Esophagus muscularis mucosa (tissue), 4 donors: ENCODE measurements at regions not wholly inside any gene's neighbourhood (a gene's known extent, or its start where the extent isn't known, plus 50 kb on each side); places are given as distances from the start of the nearest gene placed in this dataset.

Source experiments
- CTCF ChIP-seq, 3 experiments: fragments of 200-600 bp in 2 of 3; fragments of 450-650 bp in 1 of 3; sonication (generic) in 2 of 3; IDR thresholded peaks; one replicate each; pipeline ENCODE4 v1.5.1; 2017 to 2019; ENCODE audit warnings: antibody characterized with exemption in 3 of 3, mild to moderate bottlenecking in 2 of 3, moderate library complexity in 1 of 3
- EP300 ChIP-seq: sonication (generic); formaldehyde crosslinking; IDR thresholded peaks from one replicate; pipeline ENCODE4 v1.6.1; 2017; ENCODE audit warnings: antibody characterized with exemption
- POLR2A ChIP-seq: fragments of 450-650 bp; IDR thresholded peaks from one replicate; pipeline ENCODE4 v1.6.1; 2017; ENCODE audit warnings: antibody characterized with exemption, moderate library complexity, mild to moderate bottlenecking, low read depth
- POLR2AphosphoS5 ChIP-seq, 2 donors: sonication (generic); formaldehyde crosslinking; IDR thresholded peaks; one replicate each; pipeline ENCODE4 v1.6.1; 2017; ENCODE audit warnings: antibody characterized with exemption in 2 of 2

GRCh38 chr2:216768908-216769411 lies 73.6 kb upstream of the IGFBP5 start:
- TF ChIP-seq CTCF (IDR thresholded peaks at IDR 0.05) = no peak
- TF ChIP-seq POLR2A = no peak
- TF ChIP-seq EP300 = no peak
- no peak for TF ChIP-seq POLR2AphosphoS5 (IDR thresholded peaks at IDR 0.05)
